Uterus (tissue), 2 donors: ENCODE measurements at regions not wholly inside any gene's neighbourhood (a gene's known extent, or its start where the extent isn't known, plus 50 kb on each side); places are given as distances from the start of the nearest gene placed in this dataset.

Source experiments
- CTCF ChIP-seq, 4 experiments: fragments of 200-600 bp in 2 of 4; fragments of 450-650 bp in 2 of 4; sonication (generic) in 2 of 4; IDR thresholded peaks; one replicate each; pipeline ENCODE4 v1.5.1; 2016 to 2019; ENCODE audit warnings: antibody characterized with exemption in 4 of 4, mild to moderate bottlenecking in 2 of 4, moderate library complexity in 1 of 4
- POLR2A ChIP-seq, 2 donors: fragments of 450-650 bp; IDR thresholded peaks; one replicate each; pipeline ENCODE4 v1.6.1; 2016; ENCODE audit warnings: antibody characterized with exemption in 2 of 2, mild to moderate bottlenecking in 1 of 2, moderate library complexity in 1 of 2

GRCh38 chr17:72494566-72494965, 373.7 kb downstream of the SOX9 start:
- TF ChIP-seq CTCF (IDR thresholded peaks at IDR 0.05): no peak
- no peak for TF ChIP-seq POLR2A (IDR thresholded peaks at IDR 0.05)
